CD14-positive monocyte (primary cell): ENCODE measurements at regions not wholly inside any gene's neighbourhood (a gene's known extent, or its start where the extent isn't known, plus 50 kb on each side); places are given as distances from the start of the nearest gene placed in this dataset.

Source experiments
- DNase-seq, 3 donors: peaks; one replicate each; pipeline ENCODE4 v3.0.0-alpha.2; 2011 to 2022
- H2AFZ ChIP-seq: 2 replicates; pipeline ENCODE4 v1.6.0; 2012; ENCODE audit warnings: mild to moderate bottlenecking, low read depth, low read length, inconsistent platforms; ENCODE audit not compliant: insufficient read depth, poor library complexity, severe bottlenecking
- H3K27ac ChIP-seq, 2 donors: 1 replicate in 1 of 2; 2 replicates in 1 of 2; pipeline ENCODE4 v1.5.1; 2012 to 2013; ENCODE audit warnings: low read length in 2 of 2, control low read depth in 1 of 2, inconsistent platforms in 1 of 2, low read depth in 1 of 2, mild to moderate bottlenecking in 1 of 2
- H3K27me3 ChIP-seq, 2 donors: one replicate each; pipeline versions ENCODE4 v1.6.0 to v1.6.1; 2011 to 2013; ENCODE audit warnings: low read length in 2 of 2; ENCODE audit not compliant: control insufficient read depth in 2 of 2, insufficient read depth in 2 of 2
- H3K36me3 ChIP-seq, 2 donors: replicated peaks in 1 of 2; 1 replicate in 1 of 2; 2 replicates in 1 of 2; pipeline versions ENCODE4 v1.5.1 to v1.6.1; 2012 to 2013; ENCODE audit warnings: low read length in 2 of 2, control low read depth in 1 of 2, inconsistent platforms in 1 of 2, mild to moderate bottlenecking in 1 of 2; ENCODE audit not compliant: insufficient read depth in 2 of 2, control insufficient read depth in 1 of 2
- H3K4me1 ChIP-seq, 2 donors: 1 replicate in 1 of 2; 2 replicates in 1 of 2; pipeline versions ENCODE4 v1.5.1 to v1.6.1; 2012 to 2013; ENCODE audit warnings: low read length in 2 of 2, control low read depth in 1 of 2, inconsistent platforms in 1 of 2, mild to moderate bottlenecking in 1 of 2, moderate library complexity in 1 of 2; ENCODE audit not compliant: insufficient read depth in 2 of 2, control insufficient read depth in 1 of 2
- H3K4me2 ChIP-seq: replicated peaks from 2 replicates; pipeline ENCODE3; 2012; ENCODE audit warnings: low read length, moderate library complexity, mild to moderate bottlenecking; ENCODE audit not compliant: poor library complexity, severe bottlenecking; ENCODE audit errors: extremely low read depth
- H3K4me3 ChIP-seq, 3 experiments: fragments of 200-600 bp in 1 of 3; sonication (generic) in 1 of 3; replicated peaks in 1 of 3; 1 replicate in 2 of 3; 2 replicates in 1 of 3; pipeline ENCODE4 v1.5.1; 2011 to 2013; ENCODE audit warnings: low read length in 3 of 3, mild to moderate bottlenecking in 3 of 3, control low read depth in 2 of 3, low read depth in 2 of 3, inconsistent platforms in 1 of 3, moderate library complexity in 1 of 3
- H3K79me2 ChIP-seq: 2 replicates; pipeline ENCODE4 v1.6.0; 2012; ENCODE audit warnings: mild to moderate bottlenecking, control low read depth, inconsistent platforms, low read length, moderate library complexity; ENCODE audit not compliant: insufficient read depth
- H3K9ac ChIP-seq: 2 replicates; pipeline ENCODE4 v1.6.0; 2017; ENCODE audit warnings: low read length, mild to moderate bottlenecking; ENCODE audit not compliant: insufficient read depth, poor library complexity, severe bottlenecking
- H3K9me3 ChIP-seq, 2 donors: replicated peaks in 1 of 2; 1 replicate in 1 of 2; 2 replicates in 1 of 2; pipeline versions ENCODE4 v1.5.1 to v1.6.1; 2012 to 2013; ENCODE audit warnings: low read length in 2 of 2, control low read depth in 1 of 2; ENCODE audit not compliant: control insufficient read depth in 1 of 2, insufficient read depth in 1 of 2
- H4K20me1 ChIP-seq: 2 replicates; pipeline ENCODE4 v1.6.0; 2012; ENCODE audit warnings: mild to moderate bottlenecking, low read length, control low read depth, moderate library complexity; ENCODE audit not compliant: insufficient read depth
- H3K27ac Mint-ChIP-seq, 7 donors: one replicate each; pipeline ENCODE4 v1.8.0; 2020; ENCODE audit warnings: mild to moderate bottlenecking in 7 of 7, mixed read lengths in 7 of 7, moderate library complexity in 6 of 7, inconsistent platforms in 2 of 7
- H3K27me3 Mint-ChIP-seq, 3 donors: one replicate each; pipeline ENCODE4 v1.8.0; 2021 to 2022; ENCODE audit warnings: low read depth in 3 of 3, mild to moderate bottlenecking in 3 of 3, mixed read lengths in 3 of 3, moderate library complexity in 3 of 3, inconsistent platforms in 1 of 3
- H3K36me3 Mint-ChIP-seq, 2 donors: one replicate each; pipeline ENCODE4 v1.8.0; 2020; ENCODE audit warnings: mixed read lengths in 2 of 2, inconsistent platforms in 1 of 2, mild to moderate bottlenecking in 1 of 2
- H3K4me1 Mint-ChIP-seq: one replicate; pipeline ENCODE4 v1.8.0; 2020; ENCODE audit warnings: mild to moderate bottlenecking, mixed read lengths
- H3K4me3 Mint-ChIP-seq, 2 donors: one replicate each; pipeline ENCODE4 v1.8.0; 2020; ENCODE audit warnings: mild to moderate bottlenecking in 2 of 2, mixed read lengths in 2 of 2, moderate library complexity in 1 of 2
- H3K9me3 Mint-ChIP-seq, 7 donors: one replicate each; pipeline ENCODE4 v1.8.0; 2020 to 2022; ENCODE audit warnings: mixed read lengths in 7 of 7, mild to moderate bottlenecking in 6 of 7, moderate library complexity in 6 of 7, inconsistent platforms in 2 of 7
- CTCF ChIP-seq: fragments of 200-600 bp; IDR thresholded peaks from one replicate; pipeline ENCODE4 v1.8.0; 2022; ENCODE audit warnings: antibody characterized with exemption, mild to moderate bottlenecking
- WGBS: methylation state at CpG from one replicate; pipeline ENCODE4 v1.1.5; 2013; ENCODE audit warnings: missing lambda C conversion rate; ENCODE audit not compliant: insufficient coverage; 5-methylcytosine and 5-hydroxymethylcytosine counted together
- intact Hi-C, 2 donors: fragments of 100-400 bp; cut with micrococcal nuclease; formaldehyde crosslinking; loops; one replicate each; pipeline versions ENCODE4 v1.15.0 to v1.15.1; 2023

GRCh38 chr10:107831772-107832171, 667.3 kb upstream of the SORCS1 start:
- H3K79me2 ChIP-seq: no peaks in the 10 kb centered on the region
- no peak for DNase-seq
- no CpG with 5 or more reads among the region's 2 CpGs for WGBS
- Mint-ChIP-seq H3K36me3 (no peaks in the 10 kb centered on the region), H3K9me3 (peaks cover 0 to 4% (median 0%) of the 10 kb centered on the region in 7 donors), H3K4me3 (no peak overlapping the region), H3K27me3 (peaks cover 0 to 2% (median 0%) of the 10 kb centered on the region in 3 donors), H3K27ac (no peak overlapping the region), H3K4me1 (no peaks in the 10 kb centered on the region)
- H4K20me1 ChIP-seq: no peaks in the 10 kb centered on the region
- no peaks in the 10 kb centered on the region for H3K9me3 ChIP-seq
- no peak overlapping the region for H2AFZ ChIP-seq
- TF ChIP-seq CTCF: no peak
- H3K36me3 ChIP-seq: no peaks in the 10 kb centered on the region
- no peak overlapping the region for H3K27ac ChIP-seq
- no peak overlapping the region for H3K4me2 ChIP-seq
- no peak overlapping the region for H3K9ac ChIP-seq
- intact Hi-C loops: no loop called here
- H3K27me3 ChIP-seq: no peaks in the 10 kb centered on the region
- H3K4me1 ChIP-seq: no peaks in the 10 kb centered on the region
- H3K4me3 ChIP-seq: no peak overlapping the region

GRCh38 chr10:107829161-107829560, 664.7 kb upstream of the SORCS1 start:
- WGBS: no CpG with 5 or more reads among the region's 3 CpGs
- H3K9me3 Mint-ChIP-seq: peaks cover 0 to 3% (median under 1%) of the 10 kb centered on the region in 7 donors
- no peak overlapping the region for H3K4me2 ChIP-seq
- no peaks in the 10 kb centered on the region for H3K9me3 ChIP-seq
- no peak overlapping the region for H2AFZ ChIP-seq
- H3K27me3 Mint-ChIP-seq: peaks cover 0 to 2% (median 0%) of the 10 kb centered on the region in 3 donors
- no peaks in the 10 kb centered on the region for H3K36me3 Mint-ChIP-seq
- no peaks in the 10 kb centered on the region for H4K20me1 ChIP-seq
- no peaks in the 10 kb centered on the region for H3K4me1 ChIP-seq
- H3K9ac ChIP-seq: no peak overlapping the region
- no peak for TF ChIP-seq CTCF
- no peaks in the 10 kb centered on the region for H3K79me2 ChIP-seq
- H3K4me1 Mint-ChIP-seq: no peaks in the 10 kb centered on the region
- intact Hi-C loops: no loop called here
- no peaks in the 10 kb centered on the region for H3K36me3 ChIP-seq
- no peaks in the 10 kb centered on the region for H3K27me3 ChIP-seq
- no peak overlapping the region for H3K4me3 ChIP-seq
- H3K27ac ChIP-seq: no peak overlapping the region
- no peak for DNase-seq
- H3K4me3 Mint-ChIP-seq: no peak overlapping the region
- H3K27ac Mint-ChIP-seq: no peak overlapping the region
